Caki2 (cell line): ENCODE measurements at regions not wholly inside any gene's neighbourhood (a gene's known extent, or its start where the extent isn't known, plus 50 kb on each side); places are given as distances from the start of the nearest gene placed in this dataset.

ENCODE experiments used
- DNase-seq: peaks from one replicate; pipeline ENCODE4 v3.0.0-alpha.2; 2015; ENCODE audit warnings: low read depth
- in situ Hi-C: cut with HindIII; loops from 2 replicates; pipeline ENCODE4 v1.10.0; 2016; ENCODE audit warnings: low sequenced_read_pairs, low pct_unique_long_range_greater_than_20kb, mixed read lengths

DNA sequence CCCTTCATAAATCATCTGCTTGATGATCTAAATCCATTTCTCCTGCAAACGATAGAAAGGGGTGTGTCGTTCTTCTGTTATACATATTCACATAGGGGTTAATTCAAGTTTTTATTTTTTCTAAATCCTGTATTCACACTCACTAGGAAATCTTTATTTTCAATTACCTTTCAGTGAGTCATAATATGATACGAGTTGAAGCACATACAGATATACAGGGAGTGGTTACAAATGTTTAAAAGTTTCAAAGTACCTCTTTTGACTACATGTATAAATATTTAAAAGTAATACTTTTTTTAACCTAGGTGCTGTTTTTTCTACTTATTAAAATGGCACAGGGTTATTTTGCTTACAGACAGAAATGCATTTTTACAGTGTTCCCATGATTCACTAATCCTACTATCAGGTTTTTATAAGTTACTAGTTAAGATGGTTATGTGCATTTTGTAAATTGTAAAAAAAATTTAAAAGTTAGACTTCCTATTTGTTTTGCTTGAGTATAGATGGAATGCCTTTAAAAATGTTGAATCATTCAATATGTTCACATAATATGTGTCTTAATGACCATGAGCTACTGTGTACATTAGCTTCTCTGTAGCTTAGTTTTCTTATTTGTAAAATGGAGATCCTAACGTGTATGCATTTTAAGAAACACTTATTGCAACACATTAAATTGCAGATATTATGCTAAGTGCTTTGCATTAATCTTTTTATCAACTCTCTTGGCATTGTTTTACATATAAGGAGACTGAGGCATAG is 1378.1 kb downstream of the DSC3 start:
- in situ Hi-C loops = no loop called here
- DNase-seq = no peak

- DNase-seq = no peak
- in situ Hi-C loops = no loop called here
These were observed 1380.6 kb downstream of the DSC3 start for GRCh38 chr18:29661924-29662323.

DNA sequence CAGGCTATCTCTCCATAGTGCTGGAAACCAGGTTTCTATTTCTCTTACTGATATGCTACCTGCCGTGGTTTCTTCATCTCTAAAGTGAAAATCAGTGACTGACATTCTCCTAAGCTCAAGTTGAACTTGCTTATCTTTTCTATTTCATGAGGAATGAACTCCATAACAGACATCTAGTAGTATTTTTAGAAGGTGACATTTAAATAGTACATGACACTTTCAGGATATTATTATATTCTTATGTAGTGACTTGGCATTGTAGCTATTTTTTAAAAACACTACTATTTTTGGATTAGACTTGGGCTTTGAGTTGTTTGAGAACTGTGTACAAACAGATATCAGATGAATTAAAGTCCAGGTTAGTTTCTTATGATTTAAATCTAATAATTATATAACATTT is 1381.8 kb downstream of the DSC3 start:
- no peak for DNase-seq
- in situ Hi-C loops = no loop called here

DNA sequence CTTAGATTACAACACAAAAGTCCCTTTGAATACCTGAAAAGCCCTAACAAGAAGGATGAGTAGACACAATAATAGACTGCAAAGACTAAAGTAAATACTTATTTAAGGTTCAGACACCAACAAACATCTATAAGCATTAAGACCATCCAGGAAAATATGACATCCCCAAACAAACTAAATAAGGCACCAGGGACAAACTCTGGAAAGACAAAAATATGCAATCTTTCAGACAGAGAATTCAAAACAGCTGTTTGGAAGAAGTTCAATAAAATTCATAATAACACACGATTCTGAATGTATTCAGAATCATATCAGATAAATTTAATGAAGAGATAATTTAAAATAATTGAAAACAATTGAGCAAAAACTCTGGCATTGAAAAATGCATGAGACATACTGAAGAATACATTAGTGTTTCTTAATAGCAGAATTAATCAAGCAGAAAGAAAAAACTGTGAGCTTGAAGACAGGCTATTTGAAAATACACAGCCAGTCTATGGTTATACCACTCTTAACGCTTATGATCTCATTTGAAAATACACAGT is 1388.8 kb downstream of the DSC3 start:
- no peak for DNase-seq
- in situ Hi-C loops = no loop called here

GRCh38 chr18:29652797-29653196 is 1389.7 kb downstream of the DSC3 start:
- in situ Hi-C loops = no loop called here
- DNase-seq = no peak

GRCh38 chr18:29651122-29651680 is 1391.3 kb downstream of the DSC3 start:
- no peak for DNase-seq
- in situ Hi-C loops = no loop called here

- no peak for DNase-seq
- in situ Hi-C loops = no loop called here
These were observed 1393.7 kb downstream of the DSC3 start for GRCh38 chr18:29648891-29649290.

DNA sequence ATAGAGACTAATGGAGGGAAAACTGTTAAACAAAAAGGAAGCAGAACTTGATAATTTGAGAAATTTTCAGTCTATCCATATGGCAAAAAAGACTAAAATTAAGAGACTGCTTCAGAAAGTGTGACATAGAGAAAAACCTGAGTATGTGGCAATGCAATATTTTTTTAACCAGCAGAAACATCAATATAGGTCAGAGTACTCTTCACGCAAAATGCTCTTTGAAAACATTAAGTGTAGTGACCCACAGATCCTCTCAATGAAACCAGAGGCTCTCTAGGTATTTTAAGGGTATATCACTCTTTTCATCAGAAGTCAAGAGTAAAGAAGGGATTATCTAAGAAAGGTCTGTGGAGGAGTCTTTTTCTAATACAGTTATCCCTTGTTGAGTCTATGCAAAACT is 1394.8 kb downstream of the DSC3 start:
- no peak for DNase-seq
- in situ Hi-C loops = no loop called here

GRCh38 chr18:29644276-29644675 is 1398.3 kb downstream of the DSC3 start:
- no peak for DNase-seq
- in situ Hi-C loops = no loop called here

DNA sequence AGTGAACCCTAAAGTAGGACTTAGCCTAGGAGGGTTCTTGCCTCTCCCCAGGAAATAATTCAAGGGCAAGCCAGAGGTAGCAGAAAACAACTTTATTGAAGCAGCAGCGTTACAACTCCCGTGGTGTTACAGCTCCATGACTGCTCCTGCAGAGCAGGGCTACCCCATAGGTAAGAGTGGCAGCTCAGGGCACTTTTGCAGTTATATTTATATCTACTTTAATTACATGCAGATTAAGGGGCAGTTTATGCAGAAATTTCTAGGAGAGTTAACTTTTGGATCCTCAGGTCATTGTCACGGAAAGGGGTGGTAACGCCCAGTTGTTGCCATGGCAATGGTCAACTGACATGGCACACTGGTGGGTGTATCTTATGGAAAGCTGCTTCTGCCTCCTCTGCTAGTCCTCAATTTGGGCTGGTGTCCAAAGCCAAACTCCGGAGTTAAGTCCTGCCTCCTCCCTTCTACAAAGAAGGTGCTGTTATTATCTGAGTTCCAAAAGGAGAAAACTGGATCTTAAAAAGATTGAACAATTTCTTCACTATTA is 1413.0 kb downstream of the DSC3 start:
- no peak for DNase-seq
- in situ Hi-C loops = no loop called here

GRCh38 chr18:29626094-29626493 is 1416.4 kb downstream of the DSC3 start:
- in situ Hi-C loops = no loop called here
- no peak for DNase-seq

- in situ Hi-C loops = no loop called here
- DNase-seq = no peak
These were observed 1425.7 kb downstream of the DSC3 start for GRCh38 chr18:29616867-29617266.

DNA sequence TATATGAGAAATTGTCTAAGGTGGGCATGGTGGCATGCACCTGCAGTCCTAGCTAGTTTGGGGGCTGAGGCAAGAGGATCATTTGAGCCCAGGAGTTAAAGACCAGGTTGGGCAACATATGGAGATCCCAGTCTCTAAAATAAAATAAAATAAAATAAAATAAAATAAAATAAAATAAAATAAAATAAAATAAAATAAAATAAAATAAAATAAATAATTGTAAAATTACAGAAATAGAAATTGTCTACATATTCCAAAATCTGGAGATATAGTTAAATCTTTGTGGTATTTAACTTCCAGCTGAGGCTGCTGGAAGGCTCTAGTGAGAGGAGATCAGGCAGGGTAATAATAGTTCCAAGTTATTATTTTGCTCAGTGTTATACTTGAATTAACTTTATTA is 1432.1 kb upstream of the CDH2 start:
- in situ Hi-C loops = no loop called here
- DNase-seq = no peak

DNA sequence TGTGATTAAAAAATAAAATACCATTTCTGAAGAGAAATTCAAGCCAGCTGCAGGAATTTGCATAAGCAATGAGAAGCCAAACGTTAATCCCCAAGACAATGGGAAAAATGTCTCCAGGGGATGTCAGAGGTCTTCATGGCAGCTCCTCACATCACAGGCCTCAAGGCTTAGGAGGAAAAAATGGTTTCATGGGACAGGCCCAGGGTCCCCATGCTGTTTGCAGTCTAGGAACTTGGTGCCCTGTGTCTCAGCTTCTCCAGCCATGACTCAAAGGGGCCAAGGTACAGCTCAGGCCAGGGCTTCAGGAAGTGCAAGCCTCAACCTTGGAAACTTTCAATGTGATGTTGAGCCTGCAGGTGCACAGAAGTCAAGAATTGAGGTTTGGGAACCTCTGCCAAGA is 1428.4 kb upstream of the CDH2 start:
- in situ Hi-C loops = no loop called here
- DNase-seq = no peak

- DNase-seq = no peak
- in situ Hi-C loops = no loop called here
These were observed 1420.0 kb upstream of the CDH2 start for GRCh38 chr18:29596959-29597358.

DNA sequence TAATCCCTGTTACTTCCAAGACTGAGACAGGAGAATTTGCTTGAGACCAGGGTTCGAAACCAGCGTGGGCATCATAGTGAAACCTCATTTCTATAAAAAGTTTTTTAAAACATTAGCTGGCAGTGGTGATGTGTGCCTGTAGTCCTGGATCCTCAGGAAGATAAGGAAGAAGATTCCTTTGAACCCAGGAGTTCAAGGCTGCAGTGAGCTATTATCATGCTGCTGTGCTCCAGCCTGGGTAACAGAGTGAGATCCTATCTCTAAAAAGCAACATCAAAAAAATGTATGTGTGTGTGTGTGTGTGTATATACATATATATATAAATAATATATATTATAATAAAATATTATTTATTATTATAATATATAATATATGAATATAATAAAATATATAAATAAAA is 1417.6 kb upstream of the CDH2 start:
- in situ Hi-C loops = no loop called here
- no peak for DNase-seq

GRCh38 chr18:29588446-29589100 is 1411.6 kb upstream of the CDH2 start:
- no peak for DNase-seq
- in situ Hi-C loops = no loop called here

- in situ Hi-C loops = no loop called here
- no peak for DNase-seq
These were observed 1409.3 kb upstream of the CDH2 start for GRCh38 chr18:29586210-29586609.

DNA sequence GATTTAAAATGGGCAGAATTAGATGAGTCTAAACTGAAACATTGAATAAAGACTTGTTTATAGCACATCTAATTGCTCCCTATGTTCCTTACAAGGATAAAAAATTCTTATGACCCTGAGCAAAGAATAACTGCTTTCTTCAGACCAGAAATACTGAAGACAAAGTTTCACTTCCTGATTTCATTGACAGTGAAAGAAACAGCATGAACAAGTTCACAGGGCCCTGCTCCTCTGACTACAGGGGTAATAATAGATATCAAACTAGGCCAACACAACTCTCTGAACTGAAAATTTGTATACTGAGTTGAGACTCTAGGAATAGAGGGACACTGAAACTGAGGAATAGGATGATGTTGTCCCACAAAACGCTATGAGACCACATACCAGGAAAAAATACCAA is 1383.3 kb upstream of the CDH2 start:
- in situ Hi-C loops = no loop called here

More for the DNA sequence above, 1383.3 kb upstream of the CDH2 start:
- DNase-seq = no peak
